HEK293T (cell line): ENCODE measurements at regions not wholly inside any gene's neighbourhood (a gene's known extent, or its start where the extent isn't known, plus 50 kb on each side); places are given as distances from the start of the nearest gene placed in this dataset.

Source experiments
- ARNT ChIP-seq: fragments of 450-650 bp; IDR thresholded peaks from 2 replicates; pipeline ENCODE4 v1.6.1; 2017; ENCODE audit warnings: mild to moderate bottlenecking
- BHLHE40 ChIP-seq: fragments of 450-650 bp; IDR thresholded peaks from 2 replicates; pipeline ENCODE4 v1.6.1; 2016; ENCODE audit warnings: mild to moderate bottlenecking, moderate library complexity, borderline replicate concordance
- CTBP1 ChIP-seq: fragments of 450-650 bp; IDR thresholded peaks from 2 replicates; pipeline ENCODE4 v1.6.1; 2016; ENCODE audit warnings: borderline replicate concordance
- ELF4 ChIP-seq: fragments of 450-650 bp; IDR thresholded peaks from 2 replicates; pipeline ENCODE4 v1.6.1; 2017; ENCODE audit warnings: antibody characterized with exemption
- FOXA1 ChIP-seq: fragments of 450-650 bp; IDR thresholded peaks from 2 replicates; pipeline ENCODE4 v1.6.1; 2016; ENCODE audit warnings: mild to moderate bottlenecking
- FOXK2 ChIP-seq: fragments of 450-650 bp; IDR thresholded peaks from 2 replicates; pipeline ENCODE4 v1.6.1; 2016; ENCODE audit warnings: mild to moderate bottlenecking
- FOXM1 ChIP-seq: fragments of 450-650 bp; IDR thresholded peaks from 2 replicates; pipeline ENCODE4 v1.6.1; 2017; ENCODE audit warnings: mild to moderate bottlenecking, borderline replicate concordance
- L3MBTL2 ChIP-seq: fragments of 450-650 bp; conservative IDR thresholded peaks from 2 replicates; pipeline ENCODE4 v1.6.1; 2016; ENCODE audit warnings: mild to moderate bottlenecking
- SP1 ChIP-seq: fragments of 450-650 bp; IDR thresholded peaks from 2 replicates; pipeline ENCODE4 v1.6.1; 2017
- SUZ12 ChIP-seq: fragments of 450-650 bp; IDR thresholded peaks from 2 replicates; pipeline ENCODE4 v1.6.1; 2016; ENCODE audit warnings: mild to moderate bottlenecking
- TARDBP ChIP-seq: fragments of 450-650 bp; IDR thresholded peaks from 2 replicates; pipeline ENCODE4 v1.6.1; 2016
- ZNF384 ChIP-seq: fragments of 450-650 bp; IDR thresholded peaks from 2 replicates; pipeline ENCODE4 v1.6.1; 2016

GRCh38 chr11:131278472-131278871 is 91.9 kb upstream of the NTM start:
- no peak for TF ChIP-seq CTBP1
- no peak for TF ChIP-seq ARNT
- TF ChIP-seq SUZ12 = no peak
- no peak for TF ChIP-seq BHLHE40
- no peak for TF ChIP-seq FOXA1
- TF ChIP-seq L3MBTL2 = no peak
- no peak for TF ChIP-seq TARDBP
- no peak for TF ChIP-seq FOXK2
- TF ChIP-seq FOXM1 = no peak
- TF ChIP-seq ZNF384 = no peak
- no peak for TF ChIP-seq SP1
- TF ChIP-seq ELF4 = no peak
